Mesothelial cell of epicardium (in vitro differentiated cells): ENCODE measurements at regions not wholly inside any gene's neighbourhood (a gene's known extent, or its start where the extent isn't known, plus 50 kb on each side); places are given as distances from the start of the nearest gene placed in this dataset.

Experiments
- DNase-seq, 2 experiments: peaks; one replicate each; pipeline ENCODE4 v3.0.0; 2021; ENCODE audit warnings: low spot score in 2 of 2; ENCODE audit not compliant: unreplicated experiment in 2 of 2
- H3K27ac Mint-ChIP-seq: 2 replicates; pipeline ENCODE4 v1.8.0; 2021; ENCODE audit warnings: mixed read lengths
- H3K27me3 Mint-ChIP-seq: 2 replicates; pipeline ENCODE4 v1.8.0; 2021; ENCODE audit warnings: low read depth, mixed read lengths
- H3K36me3 Mint-ChIP-seq: 2 replicates; pipeline ENCODE4 v1.8.0; 2021; ENCODE audit warnings: mixed read lengths
- H3K4me1 Mint-ChIP-seq: 2 replicates; pipeline ENCODE4 v1.8.0; 2021; ENCODE audit warnings: mixed read lengths
- H3K4me3 Mint-ChIP-seq: 2 replicates; pipeline ENCODE4 v1.8.0; 2021; ENCODE audit warnings: mild to moderate bottlenecking, moderate library complexity, mixed read lengths
- H3K9me3 Mint-ChIP-seq: 2 replicates; pipeline ENCODE4 v1.8.0; 2021; ENCODE audit warnings: mixed read lengths
- CTCF ChIP-seq: fragments of 200-600 bp; sonication (generic); IDR thresholded peaks from one replicate; pipeline ENCODE4 v1.5.0; 2021; ENCODE audit warnings: antibody characterized with exemption; ENCODE audit not compliant: unreplicated experiment

DNA sequence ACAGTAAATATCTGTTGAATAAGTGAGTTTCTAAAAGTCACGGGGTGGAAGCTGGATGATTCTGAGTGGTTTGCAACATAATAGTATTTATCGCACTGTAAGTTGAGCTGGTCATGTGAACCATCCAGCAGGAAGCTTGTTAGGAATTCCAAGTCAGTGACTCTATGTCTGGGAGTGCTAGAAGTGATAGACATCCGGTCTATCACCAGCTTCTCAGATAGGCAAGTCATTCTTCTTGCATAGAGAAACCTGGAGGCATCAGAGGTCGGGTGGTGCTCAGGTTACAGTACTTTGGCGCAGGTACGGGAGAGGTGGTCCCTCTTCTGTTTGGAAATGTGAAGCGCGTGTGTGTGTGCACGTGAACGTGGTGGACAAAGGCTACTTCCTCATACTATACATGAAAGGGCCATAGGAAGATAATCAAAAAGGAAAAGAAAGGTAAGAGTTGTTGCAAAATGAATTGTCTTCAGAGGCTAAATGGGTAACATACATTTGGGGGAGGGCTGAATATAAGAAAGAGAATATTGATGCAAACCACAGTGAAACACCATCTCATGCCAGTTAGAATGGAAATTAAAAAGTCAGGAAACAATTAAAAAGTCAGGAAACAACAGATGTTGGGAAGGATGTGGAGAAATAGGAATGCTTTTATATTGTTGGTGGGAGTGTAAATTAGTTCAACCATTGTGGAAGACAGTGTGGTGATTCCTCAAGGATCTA is 299.3 kb upstream of the ZFP64 start:
- DNase-seq: no peak
- peak overlapping the region; percentile 3 for H3K27ac Mint-ChIP-seq
- TF ChIP-seq CTCF: no peak

DNA sequence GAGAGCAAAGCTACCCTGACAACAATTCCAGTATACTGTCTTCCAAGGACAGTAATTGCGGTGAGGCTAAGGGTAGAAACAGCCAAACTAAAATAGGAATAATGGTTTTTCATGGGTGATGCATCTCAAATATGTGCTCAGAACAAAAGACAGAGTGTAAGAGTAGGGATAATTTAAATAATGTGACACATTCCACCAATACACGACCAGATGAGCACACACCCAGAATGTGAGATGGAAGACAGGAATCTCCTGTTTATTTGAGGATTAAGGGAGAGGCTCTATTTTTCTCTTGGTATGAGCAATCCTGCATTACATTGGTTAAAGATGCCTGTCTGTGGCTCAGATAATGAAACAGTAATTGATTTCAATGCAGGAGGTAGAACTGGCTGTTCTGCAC is 292.9 kb upstream of the ZFP64 start:
- H3K9me3 Mint-ChIP-seq: peaks cover 3% of the 10 kb centered on the region
- no peak overlapping the region for H3K4me3 Mint-ChIP-seq
- DNase-seq: no peak
- no peak for TF ChIP-seq CTCF
- no peaks in the 10 kb centered on the region for H3K36me3 Mint-ChIP-seq
- peaks cover 34% of the 10 kb centered on the region for H3K4me1 Mint-ChIP-seq
- no peak overlapping the region for H3K27ac Mint-ChIP-seq
- peaks cover 2% of the 10 kb centered on the region for H3K27me3 Mint-ChIP-seq

More for the DNA sequence above, 299.3 kb upstream of the ZFP64 start:
- Mint-ChIP-seq H3K4me1 (peaks cover 37% of the 10 kb centered on the region), H3K9me3 (peaks cover 6% of the 10 kb centered on the region), H3K36me3 (no peaks in the 10 kb centered on the region), H3K27me3 (no peaks in the 10 kb centered on the region), H3K4me3 (no peak overlapping the region)

DNA sequence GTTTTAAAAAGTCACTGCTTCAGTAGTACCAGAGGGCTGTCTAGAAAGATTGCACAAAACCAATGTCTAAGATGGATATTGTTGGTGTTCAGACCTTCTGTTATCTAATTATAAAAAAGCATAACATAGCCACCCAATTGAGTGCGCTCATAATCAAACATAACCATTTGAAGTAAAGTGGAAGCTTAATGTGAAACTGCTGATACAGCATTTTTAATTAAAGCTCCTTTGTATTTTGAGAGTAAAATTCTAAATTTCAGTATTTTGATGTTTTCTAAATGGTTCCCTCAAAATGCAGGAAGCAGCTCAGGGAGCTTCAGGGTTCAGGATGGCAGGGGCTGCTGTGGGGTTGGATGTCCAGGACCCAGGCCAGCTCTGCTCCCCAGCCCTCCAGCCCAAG is 291.8 kb upstream of the ZFP64 start:
- peaks cover 2% of the 10 kb centered on the region for H3K27me3 Mint-ChIP-seq
- no peaks in the 10 kb centered on the region for H3K36me3 Mint-ChIP-seq
- TF ChIP-seq CTCF: no peak
- no peak overlapping the region for H3K27ac Mint-ChIP-seq
- peaks cover 5% of the 10 kb centered on the region for H3K9me3 Mint-ChIP-seq
- H3K4me1 Mint-ChIP-seq: peaks cover 34% of the 10 kb centered on the region
- no peak overlapping the region for H3K4me3 Mint-ChIP-seq
- DNase-seq: no peak

DNA sequence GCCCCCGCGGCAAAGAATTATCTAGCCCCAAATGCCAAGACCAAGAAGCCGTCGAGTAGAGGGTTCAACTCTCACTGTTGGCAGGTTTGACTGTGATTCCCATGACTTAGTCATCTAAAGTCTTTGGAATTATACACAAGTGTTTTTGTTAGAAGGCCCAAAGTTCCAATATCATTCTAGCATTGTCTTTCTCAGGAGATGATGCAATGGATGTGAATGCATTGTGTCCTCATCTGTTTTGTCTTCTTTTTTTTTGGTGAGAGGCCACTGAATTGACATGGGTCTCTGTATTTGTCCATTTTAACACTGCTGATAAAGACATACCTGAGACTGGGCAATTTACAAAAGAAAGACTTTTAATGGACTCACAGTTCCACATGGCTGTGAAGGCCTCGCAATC is 290.5 kb upstream of the ZFP64 start:
- Mint-ChIP-seq H3K36me3 (no peaks in the 10 kb centered on the region), H3K4me1 (peaks cover 30% of the 10 kb centered on the region), H3K27me3 (peaks cover 2% of the 10 kb centered on the region), H3K9me3 (peaks cover 5% of the 10 kb centered on the region), H3K27ac (peak overlapping the region; percentile 55), H3K4me3 (no peak overlapping the region)
- TF ChIP-seq CTCF: no peak
- DNase-seq: no peak

- no peaks in the 10 kb centered on the region for H3K36me3 Mint-ChIP-seq
- H3K9me3 Mint-ChIP-seq: peaks cover 5% of the 10 kb centered on the region
- H3K4me1 Mint-ChIP-seq: peaks cover 30% of the 10 kb centered on the region
- no peak for TF ChIP-seq CTCF
- peak overlapping the region; percentile 55 for H3K27ac Mint-ChIP-seq
- H3K4me3 Mint-ChIP-seq: no peak overlapping the region
- H3K27me3 Mint-ChIP-seq: peaks cover 4% of the 10 kb centered on the region
- peak; percentile 45 to 60 for DNase-seq
Measured at GRCh38 chr20:52481443-52481842, 289.9 kb upstream of the ZFP64 start.
